DND-41 (cell line): ENCODE measurements at regions not wholly inside any gene's neighbourhood (a gene's known extent, or its start where the extent isn't known, plus 50 kb on each side); places are given as distances from the start of the nearest gene placed in this dataset.

Source experiments
- EZH2 ChIP-seq: IDR thresholded peaks from 3 replicates; pipeline ENCODE4 v1.6.1; 2012; ENCODE audit warnings: borderline replicate concordance, low read depth, mild to moderate bottlenecking, moderate library complexity, low read length, inconsistent platforms; ENCODE audit not compliant: severe bottlenecking
- TF ChIP-seq, protein P1 (sequence below): IDR thresholded peaks from 2 replicates; pipeline ENCODE4 v1.5.1; 2012; ENCODE audit warnings: borderline replicate concordance, low read length, moderate library complexity, mild to moderate bottlenecking; ENCODE audit not compliant: poor library complexity, severe bottlenecking; ENCODE audit errors: extremely low read depth

DNA sequence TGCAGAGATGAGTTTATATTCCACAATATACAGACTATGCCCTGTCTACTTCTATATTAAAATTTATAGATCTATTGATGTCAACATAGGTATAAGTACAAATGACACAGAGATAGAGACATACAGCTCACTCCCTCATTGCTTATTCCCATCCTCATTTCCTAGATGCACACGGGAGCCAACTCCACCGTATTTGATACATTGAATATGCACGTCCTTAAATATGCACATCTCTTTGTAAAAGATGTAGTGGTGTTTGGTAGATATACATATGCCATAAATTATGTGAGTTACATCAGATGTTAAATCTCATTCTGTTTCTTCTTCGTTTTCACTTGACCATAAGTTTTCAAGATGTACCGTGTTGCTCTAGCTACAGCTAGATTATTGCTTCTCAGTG lies 179.2 kb upstream of the RAB6C start:
- TF ChIP-seq, protein P1, sequence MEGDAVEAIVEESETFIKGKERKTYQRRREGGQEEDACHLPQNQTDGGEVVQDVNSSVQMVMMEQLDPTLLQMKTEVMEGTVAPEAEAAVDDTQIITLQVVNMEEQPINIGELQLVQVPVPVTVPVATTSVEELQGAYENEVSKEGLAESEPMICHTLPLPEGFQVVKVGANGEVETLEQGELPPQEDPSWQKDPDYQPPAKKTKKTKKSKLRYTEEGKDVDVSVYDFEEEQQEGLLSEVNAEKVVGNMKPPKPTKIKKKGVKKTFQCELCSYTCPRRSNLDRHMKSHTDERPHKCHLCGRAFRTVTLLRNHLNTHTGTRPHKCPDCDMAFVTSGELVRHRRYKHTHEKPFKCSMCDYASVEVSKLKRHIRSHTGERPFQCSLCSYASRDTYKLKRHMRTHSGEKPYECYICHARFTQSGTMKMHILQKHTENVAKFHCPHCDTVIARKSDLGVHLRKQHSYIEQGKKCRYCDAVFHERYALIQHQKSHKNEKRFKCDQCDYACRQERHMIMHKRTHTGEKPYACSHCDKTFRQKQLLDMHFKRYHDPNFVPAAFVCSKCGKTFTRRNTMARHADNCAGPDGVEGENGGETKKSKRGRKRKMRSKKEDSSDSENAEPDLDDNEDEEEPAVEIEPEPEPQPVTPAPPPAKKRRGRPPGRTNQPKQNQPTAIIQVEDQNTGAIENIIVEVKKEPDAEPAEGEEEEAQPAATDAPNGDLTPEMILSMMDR: no peak
- no peak for TF ChIP-seq EZH2
